ENCODE measurements at regions not wholly inside any gene's neighbourhood (a gene's known extent, or its start where the extent isn't known, plus 50 kb on each side); places are given as distances from the start of the nearest gene placed in this dataset.

GRCh38 chr11:101666916-101667315 lies 83.1 kb upstream of the TRPC6 start:
- TF ChIP-seq CTCF (IDR thresholded peaks at IDR 0.05; ENCODE audit: extremely low read depth in 1 of 2, insufficient read depth in 1 of 2, low read depth in 1 of 2, low read length in 2 of 2) (no peak), POLR2A (IDR thresholded peaks at IDR 0.05; ENCODE audit: low read depth, low read length) (no peak)

Data from endothelial cell of umbilical vein (primary cell).